Hepatocyte (in vitro differentiated cells): ENCODE measurements at regions not wholly inside any gene's neighbourhood (a gene's known extent, or its start where the extent isn't known, plus 50 kb on each side); places are given as distances from the start of the nearest gene placed in this dataset.

Experiments used
- EZH2 ChIP-seq: fragments of 200-600 bp; sonication (generic); IDR thresholded peaks from 2 replicates; pipeline ENCODE4 v1.6.1; 2016; ENCODE audit warnings: antibody characterized with exemption, mild to moderate bottlenecking, borderline replicate concordance
- EZH2phosphoT487 ChIP-seq: fragments of 200-600 bp; sonication (generic); IDR thresholded peaks from one replicate; pipeline ENCODE4 v1.6.1; 2018; ENCODE audit warnings: antibody characterized with exemption, mild to moderate bottlenecking, low read depth, moderate library complexity; ENCODE audit not compliant: unreplicated experiment, severe bottlenecking

DNA sequence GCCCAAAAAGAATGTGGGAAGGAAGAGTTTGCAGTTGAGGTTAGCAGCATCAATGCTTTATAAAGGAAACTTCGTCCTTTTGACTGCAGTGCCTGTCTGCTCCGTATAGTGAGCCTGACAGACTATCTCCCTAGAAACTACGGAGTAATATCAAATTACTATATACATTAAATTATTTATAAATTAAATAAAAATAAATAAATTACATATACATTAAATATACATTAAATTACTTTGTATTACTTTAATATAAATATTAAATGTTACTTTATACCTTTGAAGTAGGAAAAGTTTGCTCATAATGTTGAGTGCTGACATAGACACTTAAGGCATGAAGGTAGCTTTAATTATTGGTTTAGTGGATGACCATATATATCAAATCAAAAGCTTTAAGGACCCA is 165.2 kb downstream of the IL15 start:
- no peak for TF ChIP-seq EZH2phosphoT487
- TF ChIP-seq EZH2, result no peak
